HG03045 (cell line): ENCODE measurements at regions not wholly inside any gene's neighbourhood (a gene's known extent, or its start where the extent isn't known, plus 50 kb on each side); places are given as distances from the start of the nearest gene placed in this dataset.
"Not testable (repeated sequence)": the region's sequence is repeated elsewhere in the genome, so short reads cannot be mapped to it uniquely, and the experiment has no call there.

Source experiments
- ATAC-seq: cut with Tn5 transposase; IDR thresholded peaks from one replicate; pipeline ENCODE4 v1.9.1; 2021; ENCODE audit warnings: mild to moderate bottlenecking, moderate library complexity; ENCODE audit not compliant: unreplicated experiment

DNA sequence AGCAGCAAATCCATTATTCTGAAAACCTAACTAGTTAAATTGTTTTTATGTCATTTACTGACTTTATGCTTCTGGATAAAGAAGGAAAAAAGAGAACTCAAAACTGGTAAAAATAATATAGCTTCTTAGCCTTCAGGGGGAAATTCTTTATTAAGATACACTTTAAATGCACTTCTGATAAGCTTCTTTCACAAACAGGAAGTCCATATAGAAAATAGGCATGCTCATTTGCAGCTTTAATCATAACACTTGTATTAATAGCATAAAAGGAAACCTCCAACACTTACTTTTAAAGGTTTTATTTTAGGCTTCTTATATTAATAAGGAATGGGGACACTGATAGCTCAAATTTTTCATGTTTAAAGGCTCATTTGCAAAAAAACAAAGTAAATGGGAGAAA is 538.0 kb upstream of the SLC35B3 start:
- no peak for ATAC-seq

DNA sequence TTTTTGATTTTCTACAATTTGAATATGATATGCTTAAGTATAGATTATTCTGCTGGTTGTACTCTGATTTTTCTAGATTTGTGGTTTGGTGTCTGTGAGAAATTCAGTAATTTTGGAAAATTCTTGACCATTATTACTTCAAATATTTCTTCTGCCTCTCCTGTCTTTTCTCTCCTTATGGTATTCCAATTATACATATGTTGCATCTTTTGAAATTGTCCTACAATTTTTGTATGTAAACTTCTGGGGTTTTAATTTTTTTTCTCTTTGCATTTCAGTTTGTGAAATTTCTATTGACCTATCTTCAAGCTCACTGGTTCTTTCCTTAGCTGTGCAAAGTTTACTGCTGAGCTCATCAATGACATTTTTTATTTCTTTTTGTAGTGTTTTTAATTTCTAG is 534.4 kb upstream of the SLC35B3 start:
- ATAC-seq, result no peak

DNA sequence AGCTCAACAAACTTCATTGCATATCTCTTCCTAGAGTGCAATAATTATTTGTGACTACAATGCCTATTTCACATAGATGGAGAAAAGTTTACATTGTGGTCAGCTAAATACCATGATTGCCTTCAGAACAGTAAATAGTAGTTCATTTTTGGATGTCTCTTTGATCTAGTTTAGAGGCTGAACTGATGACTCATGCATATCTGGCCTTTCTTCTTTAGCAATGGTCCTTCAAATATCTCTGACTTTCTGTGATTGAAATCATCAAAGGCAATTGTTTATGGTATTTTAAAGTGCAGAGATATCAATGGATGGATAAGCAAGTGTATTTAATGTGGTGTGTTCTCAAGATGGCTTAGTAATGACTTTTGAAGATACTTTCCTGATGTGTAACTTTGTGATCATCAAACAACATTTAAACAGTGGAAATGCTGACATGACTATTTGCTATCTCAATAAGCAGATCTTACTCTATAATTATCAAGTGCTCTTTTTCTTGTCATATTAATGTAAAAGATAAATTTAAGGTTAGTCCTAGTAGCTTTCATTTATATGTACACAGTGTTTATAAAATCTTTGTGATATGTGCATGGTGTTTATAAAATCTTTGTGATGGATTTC is 523.7 kb upstream of the SLC35B3 start:
- ATAC-seq, result no peak

DNA sequence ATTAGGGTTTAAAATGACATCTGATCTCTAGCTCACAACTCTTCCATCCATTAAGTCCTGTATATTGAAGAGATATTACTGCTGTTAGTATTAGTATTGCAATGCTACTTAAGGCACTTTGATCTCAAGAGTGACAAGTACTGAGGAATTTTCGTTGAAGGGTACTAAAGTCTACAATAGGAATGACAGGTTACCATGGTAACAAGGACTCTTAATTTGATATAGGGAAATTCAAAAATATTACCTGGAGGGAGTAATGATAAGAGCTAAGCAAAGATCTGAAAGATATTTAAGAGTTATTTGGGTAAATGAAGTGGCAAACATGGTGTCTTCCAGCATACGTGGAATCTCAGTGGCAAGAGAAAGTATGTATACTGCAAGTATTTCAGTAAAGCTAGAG is 518.0 kb upstream of the SLC35B3 start:
- ATAC-seq, result no peak

DNA sequence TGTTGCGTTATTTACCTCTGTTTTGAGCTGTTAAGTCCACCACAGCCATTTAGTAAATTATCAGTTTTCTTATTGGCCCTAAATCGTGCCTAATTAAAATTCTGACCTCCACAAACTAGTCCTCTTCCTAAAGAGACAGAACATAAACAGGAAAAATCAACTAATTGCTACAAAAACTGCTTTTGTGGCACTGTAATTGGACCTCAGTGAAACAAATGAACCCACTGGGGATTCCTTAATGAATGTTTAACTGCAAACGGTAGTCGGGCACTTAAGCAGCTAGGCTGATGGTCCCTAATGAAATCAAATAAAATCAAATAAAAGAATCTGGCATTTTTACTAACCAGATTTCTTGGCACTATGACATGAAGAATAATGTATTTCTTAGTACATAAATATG is 513.4 kb upstream of the SLC35B3 start:
- ATAC-seq, result no peak

DNA sequence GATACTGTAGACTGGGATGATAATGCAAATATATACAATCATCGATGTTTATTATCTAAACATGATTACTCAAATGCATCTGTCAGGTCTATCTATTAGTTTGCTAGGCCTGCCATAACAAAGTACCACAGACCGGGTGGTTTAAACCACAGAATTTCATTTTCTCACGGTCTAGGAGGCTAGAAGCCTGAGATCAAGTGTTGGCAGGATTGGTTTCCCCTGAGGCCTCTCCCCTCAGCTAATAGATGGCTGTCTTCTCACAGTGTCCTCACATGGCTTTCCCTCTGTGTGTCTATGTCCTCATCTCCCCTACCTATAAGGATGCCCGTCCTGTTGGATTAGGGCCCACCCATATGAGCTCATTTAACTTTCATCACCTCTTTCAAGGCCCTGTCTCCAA is 512.6 kb upstream of the SLC35B3 start:
- ATAC-seq, result no peak

DNA sequence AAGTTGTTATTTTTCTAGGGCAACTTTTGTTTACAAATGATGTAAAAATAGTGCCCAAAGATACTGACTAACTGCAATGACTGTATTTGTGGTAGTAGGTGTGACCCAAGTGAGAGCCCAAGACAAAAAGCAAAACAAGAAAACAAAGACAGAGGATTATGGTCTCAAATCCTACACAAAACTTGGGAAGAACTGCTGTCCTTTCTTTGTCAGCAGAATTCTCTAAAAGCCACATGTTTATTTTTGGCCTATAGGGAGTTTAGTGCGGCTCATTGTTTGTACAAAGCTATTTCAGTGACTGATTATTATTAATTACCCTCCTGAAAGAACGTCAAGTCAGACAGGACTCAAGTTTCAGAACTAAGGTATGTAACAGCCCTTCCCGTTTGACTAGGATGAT is 509.2 kb upstream of the SLC35B3 start:
- ATAC-seq, result no peak

DNA sequence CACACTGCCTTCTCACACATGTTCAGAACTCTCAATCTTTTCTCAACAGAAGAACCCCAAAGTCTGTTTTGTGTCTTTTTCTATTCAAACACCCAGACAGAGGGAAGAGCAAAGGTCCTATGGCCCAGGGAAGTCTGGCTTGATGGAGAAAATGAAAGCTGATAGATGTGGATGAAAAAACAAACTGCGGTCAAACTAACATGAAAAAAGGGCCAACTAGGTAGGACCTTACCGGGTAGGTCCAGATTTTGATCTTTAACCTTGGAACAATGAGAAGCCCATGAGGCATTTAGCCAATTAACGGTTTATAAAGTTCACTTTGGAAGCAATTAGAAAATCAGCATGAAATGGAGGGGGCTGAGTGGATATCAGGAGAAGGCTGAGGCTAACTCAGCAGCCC is 507.7 kb upstream of the SLC35B3 start:
- no peak for ATAC-seq

DNA sequence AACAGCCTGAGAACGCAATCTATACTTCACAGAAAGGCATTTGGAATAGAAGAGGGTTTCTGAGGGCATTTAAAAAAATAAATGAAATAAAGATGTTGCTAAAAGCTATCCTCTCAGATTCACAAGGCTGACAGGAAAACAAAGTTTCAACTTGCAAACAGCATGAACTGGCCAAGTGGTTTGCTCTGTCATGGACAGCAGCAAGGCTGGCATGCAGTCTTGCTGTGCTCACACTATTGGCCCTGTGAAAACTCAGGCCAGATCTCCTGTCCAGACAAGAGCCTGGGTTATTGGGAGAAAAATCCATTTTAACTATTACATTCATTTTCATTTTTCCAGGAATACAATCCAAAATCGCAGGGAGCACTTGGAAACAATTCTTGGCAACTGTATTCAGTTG is 506.2 kb upstream of the SLC35B3 start:
- ATAC-seq, result no peak

DNA sequence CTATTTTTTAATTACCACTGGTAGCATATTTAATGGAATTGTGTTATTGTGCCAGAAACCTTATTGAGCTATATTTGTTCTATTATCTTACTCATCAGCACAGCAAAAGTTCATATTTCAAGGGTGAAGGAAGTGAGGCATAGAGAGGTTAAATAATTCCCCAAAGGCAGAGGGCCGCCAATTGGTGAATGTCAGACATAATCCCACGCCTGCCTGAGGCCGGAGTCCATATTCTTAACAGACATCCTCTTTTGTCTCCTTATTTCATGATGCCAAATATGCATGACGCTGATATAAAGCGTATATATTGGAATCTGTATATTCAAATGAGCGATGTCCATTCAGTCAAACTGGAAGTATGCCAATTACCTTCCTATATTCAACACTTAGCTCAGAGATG is 505.0 kb upstream of the SLC35B3 start:
- no peak for ATAC-seq

DNA sequence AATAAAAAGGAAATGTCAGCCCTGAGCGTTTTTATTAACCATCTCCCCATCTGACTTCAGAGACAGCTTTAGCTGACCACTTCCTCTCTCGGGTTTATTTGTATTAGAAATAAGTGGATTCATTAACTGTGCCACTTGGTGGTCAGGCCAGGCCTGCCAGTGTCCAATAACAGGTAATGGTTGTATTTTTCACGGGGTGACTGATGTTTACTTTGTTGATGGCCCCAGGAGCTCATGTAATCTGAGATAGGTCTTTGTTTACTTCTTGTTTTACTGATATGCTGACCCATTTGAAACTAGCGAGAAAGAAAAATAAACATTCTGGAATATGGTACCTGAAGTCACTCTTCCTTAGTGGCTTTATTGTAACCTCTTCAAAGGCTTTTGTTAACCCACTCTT is 504.3 kb upstream of the SLC35B3 start:
- no peak for ATAC-seq

DNA sequence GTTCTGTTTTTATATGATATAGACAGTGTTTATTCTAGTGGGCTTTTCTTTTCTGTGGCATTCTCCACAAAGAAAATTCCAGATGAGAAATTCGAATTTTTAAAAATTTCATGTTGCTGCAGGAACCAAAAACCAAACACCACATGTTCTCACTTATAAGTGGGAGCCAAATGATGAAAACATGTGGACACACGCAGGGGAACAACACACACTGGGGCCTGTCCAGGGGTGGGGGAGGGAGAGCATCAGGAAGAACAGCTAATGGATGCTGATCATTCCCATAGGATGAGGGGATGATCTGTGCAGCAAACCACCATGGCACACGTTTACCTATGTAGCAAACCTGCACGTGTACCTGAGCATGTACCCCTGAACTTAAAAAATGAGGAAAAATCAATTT is 499.0 kb upstream of the SLC35B3 start:
- no peak for ATAC-seq

DNA sequence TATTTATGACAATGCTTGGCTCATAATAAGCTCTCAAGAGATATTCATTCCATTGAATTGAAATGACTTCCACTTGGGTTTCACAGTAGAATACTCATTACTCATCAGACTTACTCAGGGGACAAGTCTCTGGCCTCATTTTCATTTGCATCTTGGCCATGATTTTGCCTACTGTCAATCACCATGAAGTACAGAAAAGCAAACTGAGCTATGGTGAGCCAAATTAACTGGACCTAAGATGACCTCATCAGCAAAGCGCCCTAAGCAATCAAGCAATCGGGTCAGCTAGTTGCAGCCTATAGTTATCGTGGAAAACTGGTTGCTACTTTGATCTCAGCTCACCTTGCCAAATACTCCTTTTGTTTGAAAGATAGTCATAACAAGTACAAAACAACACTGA is 494.7 kb upstream of the SLC35B3 start:
- ATAC-seq, result no peak

DNA sequence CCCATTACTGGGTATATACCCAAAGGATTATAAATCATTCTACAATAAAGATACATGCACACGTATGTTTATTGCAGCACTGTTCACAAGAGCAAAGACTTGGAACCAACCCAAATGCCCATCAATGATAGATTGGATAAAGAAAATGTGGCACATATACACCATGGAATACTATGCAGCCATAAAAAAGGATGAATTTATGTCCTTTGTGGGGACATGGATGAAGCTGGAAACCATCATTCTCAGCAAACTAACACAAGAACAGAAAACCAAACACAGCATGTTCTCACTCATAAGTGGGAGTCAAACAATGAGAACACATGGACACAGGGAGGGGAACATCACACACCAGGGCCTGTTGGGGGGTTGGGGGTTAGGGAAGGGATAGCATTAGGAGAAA is 484.9 kb upstream of the SLC35B3 start:
- ATAC-seq, result not testable (repeated sequence)

DNA sequence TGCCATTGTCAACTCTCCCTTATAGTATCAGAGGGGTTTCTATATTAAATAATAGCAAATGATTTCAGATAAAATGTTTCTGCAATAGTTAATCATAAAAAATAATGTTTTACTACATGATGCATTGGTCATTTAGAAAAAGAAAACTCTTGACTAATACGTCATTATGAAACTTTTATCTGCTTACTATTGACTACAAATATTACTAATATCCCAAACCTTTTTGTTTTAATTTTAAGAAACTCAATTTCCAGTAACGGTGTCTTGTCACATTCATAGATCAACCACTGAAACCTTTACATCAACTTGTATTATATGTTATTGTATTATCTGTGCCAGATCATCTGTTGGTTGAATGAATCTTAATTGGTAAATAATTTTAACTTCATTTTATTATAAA is 482.9 kb upstream of the SLC35B3 start:
- ATAC-seq, result no peak

DNA sequence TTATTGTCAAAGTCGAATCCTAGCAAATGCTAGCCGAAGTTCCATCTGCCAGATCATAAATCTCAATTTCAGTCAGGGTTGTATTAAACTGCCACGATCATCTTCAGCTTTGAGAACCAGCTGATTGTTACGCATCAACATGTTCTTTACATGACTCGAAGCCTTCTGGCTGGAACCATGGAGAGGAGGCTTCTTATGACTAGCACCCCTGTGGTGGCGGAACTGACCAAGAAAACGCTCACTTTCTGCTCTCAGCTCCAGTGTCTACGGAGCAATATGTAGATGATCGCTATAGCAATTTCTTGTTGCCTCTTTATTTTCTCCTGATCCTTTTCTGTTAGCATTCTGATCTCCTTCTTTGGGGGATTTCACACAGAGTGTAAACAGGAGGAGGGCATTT is 479.4 kb upstream of the SLC35B3 start:
- no peak for ATAC-seq

DNA sequence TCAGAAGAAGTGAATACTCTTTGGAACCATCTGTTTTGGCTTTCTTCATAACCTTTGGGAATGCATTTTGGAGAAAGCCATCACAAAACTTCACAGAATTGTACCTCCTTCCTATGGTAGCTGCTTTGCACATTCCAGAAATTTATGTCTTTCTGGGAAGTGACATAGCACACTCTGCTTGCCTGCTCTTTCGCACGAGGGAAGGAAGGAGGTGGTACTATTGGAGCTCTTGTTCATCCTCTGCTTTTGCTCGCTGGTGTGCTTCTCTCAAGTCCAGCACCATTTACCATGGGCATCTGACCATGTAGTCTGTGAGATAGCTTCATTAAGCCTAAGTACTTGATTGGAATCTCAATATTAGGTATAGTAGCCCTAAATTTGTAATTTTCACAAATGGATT is 473.3 kb upstream of the SLC35B3 start:
- ATAC-seq, result no peak

DNA sequence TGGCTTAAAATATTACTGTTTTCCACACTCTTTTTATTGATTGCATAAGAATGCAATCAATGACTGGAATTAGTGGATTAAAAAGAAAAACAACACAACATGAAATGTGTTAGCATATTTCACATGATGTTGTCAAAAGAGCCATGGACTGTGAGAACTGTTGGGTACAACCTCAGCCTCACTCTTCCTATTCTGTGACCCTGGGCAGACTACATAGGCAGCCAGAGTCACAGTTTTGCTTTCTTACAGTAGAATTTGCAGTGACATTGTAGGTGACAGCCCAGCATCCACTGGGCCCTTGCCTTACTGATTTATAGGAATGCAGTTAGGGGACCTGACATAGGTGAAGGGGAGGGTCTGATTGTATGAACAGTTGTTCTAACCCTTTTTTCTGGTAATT is 471.4 kb upstream of the SLC35B3 start:
- ATAC-seq, result no peak

DNA sequence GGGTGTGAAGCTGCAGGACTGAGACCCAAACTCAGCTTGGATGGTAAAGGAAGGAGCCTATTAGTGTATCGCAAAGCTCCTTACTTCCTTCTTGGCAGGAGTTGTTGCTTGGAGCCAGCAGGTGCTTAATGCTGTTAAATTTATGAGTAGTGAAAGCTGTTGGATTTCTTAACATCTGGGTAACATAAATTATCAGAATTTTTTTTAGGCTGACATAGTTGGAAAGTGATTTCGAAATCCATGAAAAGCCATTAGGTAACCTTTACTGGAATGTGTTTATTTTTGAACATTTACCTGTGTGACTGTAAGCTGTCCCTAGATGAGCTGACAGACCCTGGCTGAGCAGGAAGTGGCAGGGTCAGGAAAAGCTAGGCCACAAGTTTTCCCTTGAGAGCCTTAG is 470.4 kb upstream of the SLC35B3 start:
- ATAC-seq, result no peak

DNA sequence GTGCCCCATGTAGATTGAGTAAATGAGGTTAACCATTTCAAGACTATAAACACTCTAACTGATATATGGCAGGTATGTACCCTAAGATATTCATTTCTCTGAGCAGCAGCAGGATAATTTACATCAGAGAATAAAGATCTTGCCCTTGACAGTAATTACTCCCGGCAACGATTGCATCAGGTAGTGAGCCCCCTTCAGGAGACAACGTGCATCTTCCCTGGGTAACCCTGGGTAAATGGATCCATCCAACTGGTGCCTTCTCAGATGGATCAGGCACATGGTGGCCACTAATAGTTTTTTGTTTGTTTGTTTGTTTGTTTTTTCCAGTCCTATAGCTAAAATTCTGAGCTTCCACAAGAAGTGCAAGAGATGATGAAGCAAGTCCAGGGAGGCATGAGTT is 469.4 kb upstream of the SLC35B3 start:
- no peak for ATAC-seq

DNA sequence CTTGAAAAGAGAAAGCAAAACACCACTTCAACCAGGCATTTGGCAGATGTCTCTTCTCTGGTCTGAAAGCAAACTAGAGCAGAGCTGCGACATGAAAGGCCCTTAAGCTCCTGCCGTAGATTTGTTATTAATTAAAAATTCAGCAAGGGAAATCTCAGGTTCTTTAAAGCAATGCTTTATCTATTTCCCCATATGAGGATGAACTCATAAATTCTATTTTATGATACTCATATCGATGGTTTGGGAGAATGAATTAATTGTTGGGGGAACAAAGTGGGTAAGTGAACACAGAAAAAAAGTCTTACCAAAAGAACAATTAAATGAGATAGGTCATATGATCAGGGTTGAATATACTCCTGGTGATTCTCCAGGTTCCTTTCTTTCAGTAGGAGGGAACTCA is 464.7 kb upstream of the SLC35B3 start:
- ATAC-seq, result no peak

DNA sequence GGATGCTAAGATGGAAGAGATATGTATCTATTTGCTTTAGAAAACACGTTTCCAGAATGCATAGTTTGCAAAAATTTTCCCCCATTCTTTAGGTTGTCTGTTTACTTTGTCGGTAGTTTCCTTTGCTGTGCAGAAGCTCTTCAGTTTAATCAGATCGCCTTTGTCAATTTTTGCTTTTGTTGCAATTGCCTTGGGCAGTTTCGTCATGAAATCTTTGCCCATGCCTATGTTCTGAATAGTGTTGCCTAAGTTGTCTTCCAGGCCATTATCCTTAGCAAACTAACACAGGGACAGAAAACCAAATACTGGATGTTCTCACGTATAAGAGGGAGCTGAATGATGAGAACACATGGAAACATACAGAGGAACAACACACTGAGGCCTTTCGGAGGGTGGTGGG is 454.2 kb upstream of the SLC35B3 start:
- no peak for ATAC-seq

DNA sequence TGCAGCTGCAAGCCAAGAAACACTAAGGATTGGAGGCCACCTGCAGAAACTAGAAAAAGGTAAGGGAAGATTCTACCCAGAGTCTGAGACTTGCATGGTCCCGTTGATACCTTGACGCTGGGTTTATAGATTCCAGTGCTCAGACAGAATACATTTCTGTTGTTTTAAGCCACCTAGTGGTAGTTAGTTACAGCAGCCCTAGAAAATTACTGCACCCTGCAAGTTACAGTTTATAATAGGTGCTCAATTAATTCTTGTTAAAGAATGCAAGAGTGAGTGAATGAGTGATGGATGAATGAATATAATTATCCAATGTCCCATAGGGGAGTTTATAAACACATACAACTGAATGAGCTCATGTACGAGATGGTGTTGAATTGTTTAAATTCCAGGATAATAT is 453.1 kb upstream of the SLC35B3 start:
- ATAC-seq, result no peak

DNA sequence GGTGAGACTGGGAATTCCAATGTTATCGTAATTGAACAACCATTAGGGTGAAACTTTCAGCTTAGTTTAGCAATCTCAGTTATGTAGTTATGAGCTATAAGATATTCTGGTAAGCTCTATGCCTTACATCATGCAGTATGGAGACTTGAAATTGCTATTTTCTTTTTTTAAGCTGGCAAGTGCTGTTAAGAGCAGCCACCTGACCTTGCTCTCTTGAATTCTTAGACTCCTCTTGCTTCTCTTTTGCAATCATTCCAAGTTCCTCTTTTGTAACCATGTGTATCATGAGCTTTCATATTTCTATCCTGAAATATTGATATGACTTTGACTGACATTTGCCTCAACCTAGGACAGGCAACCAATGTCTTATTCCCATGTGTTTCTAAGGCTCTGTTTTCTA is 446.3 kb upstream of the SLC35B3 start:
- ATAC-seq, result no peak
